Ureter (tissue), 1 donor: ENCODE measurements at regions not wholly inside any gene's neighbourhood (a gene's known extent, or its start where the extent isn't known, plus 50 kb on each side); places are given as distances from the start of the nearest gene placed in this dataset.
"Not testable (repeated sequence)": the region's sequence is repeated elsewhere in the genome, so short reads cannot be mapped to it uniquely, and the experiment has no call there.

Source experiments
- DNase-seq: peaks from one replicate; pipeline ENCODE4 v3.0.0-alpha.2; 2020; ENCODE audit warnings: low spot score
- donor health status: DM: yes; HTN: yes; CAD: no.

DNA sequence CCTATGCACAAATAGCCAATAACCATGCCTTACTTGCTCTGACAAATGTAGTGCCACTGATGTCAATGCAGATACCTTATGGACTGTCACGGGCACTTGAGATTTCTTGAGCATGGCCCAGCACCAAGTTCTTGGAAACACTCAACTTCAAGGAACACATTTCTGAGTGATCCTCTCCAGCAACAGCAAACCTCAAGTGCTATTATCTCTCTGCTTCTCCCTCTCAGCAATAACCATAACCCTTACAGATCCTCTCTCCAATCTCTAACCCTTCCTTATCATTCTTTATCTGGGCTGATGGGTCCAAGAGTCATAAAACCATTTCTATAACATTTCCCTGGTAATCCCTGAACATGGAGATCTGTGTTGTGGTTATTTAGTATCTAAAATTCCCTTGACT, 266.9 kb upstream of the STXBP5 start:
- DNase-seq, result no peak

DNA sequence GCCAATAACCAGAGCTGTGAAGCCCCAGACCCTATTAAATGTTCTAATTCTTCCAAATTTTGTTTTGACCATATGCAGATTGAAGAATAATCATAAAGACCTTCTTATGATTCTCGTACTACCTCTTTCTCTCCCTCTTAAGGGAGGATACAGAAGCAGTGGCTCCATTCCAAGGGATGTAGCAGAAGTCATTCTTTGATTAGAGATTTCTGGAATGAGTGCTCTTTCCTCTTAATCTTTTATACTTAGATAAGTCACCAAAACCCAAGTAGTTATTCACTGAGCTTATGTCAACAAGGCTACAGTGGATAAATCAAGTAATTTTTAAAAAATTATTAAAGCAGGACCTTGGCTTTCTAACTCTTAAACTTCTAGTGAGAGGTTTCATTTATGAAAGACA, 266.0 kb upstream of the STXBP5 start:
- no peak for DNase-seq

GRCh38 chr6:146939456-146939855, 264.8 kb upstream of the STXBP5 start:
- DNase-seq, result not testable (repeated sequence)

- no peak for DNase-seq
Measured at GRCh38 chr6:146943664-146944063, 260.6 kb upstream of the STXBP5 start.

DNA sequence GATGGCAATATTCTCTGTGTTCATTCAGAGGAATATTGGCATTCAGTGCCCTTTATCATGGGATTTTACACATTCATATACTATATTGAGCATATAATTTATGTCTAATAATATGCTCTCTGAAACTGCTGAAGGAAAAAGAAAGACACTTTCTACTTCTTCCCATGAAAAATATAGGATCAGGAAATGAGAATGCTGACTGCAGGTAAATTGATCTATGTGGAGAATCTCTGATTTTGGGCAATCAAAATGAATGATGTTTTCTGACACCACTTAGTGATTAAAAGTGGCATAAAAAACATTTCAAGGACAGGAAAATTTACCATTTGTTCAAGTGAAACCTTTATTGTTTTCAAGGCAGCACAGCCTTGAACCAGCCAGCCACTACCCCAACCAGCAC, 260.1 kb upstream of the STXBP5 start:
- no peak for DNase-seq

DNA sequence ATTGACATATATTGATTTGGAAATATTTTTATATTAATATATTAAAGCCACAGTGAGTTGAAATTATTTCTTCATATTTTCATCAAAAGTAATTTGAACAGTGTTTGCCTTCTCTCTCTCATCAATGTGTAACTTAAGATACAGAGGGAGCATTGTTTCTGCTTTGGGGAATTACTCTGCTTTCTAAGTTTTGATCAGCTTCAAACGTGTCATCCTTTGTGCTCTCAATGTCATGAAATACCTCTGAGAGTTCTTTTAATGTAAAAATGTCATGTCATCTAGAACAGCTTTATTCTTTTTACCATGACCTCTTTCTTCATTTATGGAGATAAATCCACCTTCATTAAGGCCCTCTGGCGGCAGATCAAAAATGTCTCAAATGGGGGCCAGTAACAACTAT, 259.4 kb upstream of the STXBP5 start:
- no peak for DNase-seq

DNA sequence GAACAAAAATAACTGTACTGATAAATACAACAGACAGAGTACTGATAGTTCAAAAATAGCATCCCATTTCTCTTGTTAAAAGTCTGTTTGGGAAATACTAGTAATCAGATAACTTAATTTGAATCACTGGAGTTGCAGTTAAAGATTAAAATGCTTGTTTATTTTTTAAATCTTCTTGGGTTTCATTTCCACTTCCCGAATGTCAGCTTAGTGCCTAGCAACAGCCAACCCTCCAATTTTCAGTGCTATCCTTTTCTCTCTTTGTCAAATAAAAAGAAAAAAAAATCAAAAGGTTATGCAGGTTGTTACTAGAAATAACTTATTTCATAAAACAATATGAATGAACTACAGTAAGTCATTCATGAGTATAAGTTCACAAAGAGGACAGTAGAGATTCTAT, 257.7 kb upstream of the STXBP5 start:
- DNase-seq, result no peak

- no peak for DNase-seq
Measured at GRCh38 chr6:146948790-146949342, 255.4 kb upstream of the STXBP5 start.

DNA sequence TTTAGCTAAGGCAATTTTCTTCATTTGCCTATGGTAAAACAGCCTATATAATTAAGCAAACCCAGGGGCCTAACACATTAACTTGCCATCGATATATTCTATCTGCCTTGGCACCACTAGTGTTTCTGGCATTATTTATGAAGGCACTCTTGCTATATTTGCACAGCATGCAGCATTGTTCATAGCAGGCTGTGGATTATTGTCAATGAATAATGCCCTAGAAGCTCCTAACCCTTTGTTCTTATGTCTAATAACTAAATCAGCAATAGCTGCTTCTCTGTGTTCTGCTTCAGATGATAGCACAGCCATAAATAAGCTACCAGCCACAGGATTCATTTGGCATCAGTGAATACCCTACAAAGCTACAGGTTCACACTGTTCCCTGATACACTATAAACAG, 254.8 kb upstream of the STXBP5 start:
- DNase-seq, result no peak

GRCh38 chr6:146950351-146950835, 253.8 kb upstream of the STXBP5 start:
- DNase-seq, result no peak

DNA sequence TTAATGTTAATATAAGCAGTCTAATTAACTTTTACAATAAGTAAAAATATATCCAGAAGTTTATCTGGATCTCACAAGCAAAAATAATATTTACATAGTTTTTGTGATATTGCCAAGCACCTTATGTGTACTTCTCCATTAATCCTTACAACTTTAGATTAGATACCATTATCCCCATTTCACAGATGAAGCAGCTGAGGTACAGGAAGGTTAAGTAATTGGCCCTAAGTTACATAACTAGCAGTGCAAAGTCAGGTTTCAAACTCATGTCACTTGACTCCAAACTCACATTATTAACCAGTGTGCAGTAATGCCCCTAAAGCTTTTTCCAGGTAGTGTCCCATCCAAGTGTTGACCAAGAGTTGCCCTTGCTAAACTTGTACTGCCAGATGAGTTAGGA, 248.6 kb upstream of the STXBP5 start:
- no peak for DNase-seq

- no peak for DNase-seq
Measured at GRCh38 chr6:146957181-146958093, 246.8 kb upstream of the STXBP5 start.

- no peak for DNase-seq
Measured at GRCh38 chr6:146961831-146962230, 242.4 kb upstream of the STXBP5 start.

- DNase-seq, result no peak
Measured at GRCh38 chr6:146962329-146962728, 241.9 kb upstream of the STXBP5 start.

DNA sequence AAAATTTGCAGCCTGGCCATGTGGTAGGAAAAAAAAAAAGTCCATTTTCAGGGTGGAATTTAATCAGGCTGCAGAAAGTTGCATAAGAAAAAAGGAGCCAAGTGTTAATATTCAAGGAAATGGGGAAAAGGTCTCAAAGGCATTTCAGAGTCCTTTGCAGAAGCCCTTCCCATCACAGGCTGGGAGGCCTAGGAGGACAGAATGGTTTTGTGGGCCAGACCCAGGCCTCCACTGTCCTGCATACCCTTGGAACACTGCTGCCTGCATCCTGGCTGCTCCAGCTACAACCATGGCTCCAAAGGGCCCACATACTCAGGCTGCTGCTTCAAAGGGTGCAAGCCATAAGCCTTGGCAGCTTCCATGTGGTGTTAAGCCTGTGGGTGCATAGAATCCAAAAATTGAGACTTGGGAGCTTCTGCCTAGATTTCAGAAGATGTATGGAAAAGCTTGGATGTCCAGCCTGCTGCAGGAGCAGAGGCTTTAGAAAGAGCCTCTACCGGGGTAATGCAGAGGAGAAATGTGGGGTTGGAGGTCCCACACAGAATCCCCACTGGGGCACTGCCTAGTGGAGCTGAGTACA, 239.0 kb upstream of the STXBP5 start:
- no peak for DNase-seq

- DNase-seq, result no peak
Measured at GRCh38 chr6:146968041-146968760, 236.0 kb upstream of the STXBP5 start.

GRCh38 chr6:146972546-146972945, 231.7 kb upstream of the STXBP5 start:
- DNase-seq, result no peak

- DNase-seq, result no peak
Measured at GRCh38 chr6:146974351-146974750, 229.9 kb upstream of the STXBP5 start.

DNA sequence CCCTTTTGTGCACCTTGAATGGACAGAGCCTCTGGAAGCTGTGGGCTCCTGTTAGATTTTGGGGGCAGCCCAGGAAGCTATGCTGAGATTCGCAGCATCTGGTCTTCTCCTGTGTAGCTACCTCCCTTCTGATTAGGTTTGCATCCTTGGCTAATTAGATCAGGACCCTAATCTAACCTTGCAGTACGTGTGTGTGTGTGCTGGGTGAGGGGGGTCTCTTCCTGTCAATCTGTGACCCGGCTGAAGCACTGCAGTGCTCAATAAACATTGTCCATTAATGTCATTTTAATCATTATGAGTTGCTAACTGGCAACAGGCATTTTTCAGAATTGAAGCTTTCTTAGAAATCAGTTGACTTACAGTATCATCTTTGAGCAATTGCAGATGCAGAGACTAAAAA, 229.1 kb upstream of the STXBP5 start:
- DNase-seq, result no peak

GRCh38 chr6:146980900-146981329, 223.3 kb upstream of the STXBP5 start:
- DNase-seq, result no peak

DNA sequence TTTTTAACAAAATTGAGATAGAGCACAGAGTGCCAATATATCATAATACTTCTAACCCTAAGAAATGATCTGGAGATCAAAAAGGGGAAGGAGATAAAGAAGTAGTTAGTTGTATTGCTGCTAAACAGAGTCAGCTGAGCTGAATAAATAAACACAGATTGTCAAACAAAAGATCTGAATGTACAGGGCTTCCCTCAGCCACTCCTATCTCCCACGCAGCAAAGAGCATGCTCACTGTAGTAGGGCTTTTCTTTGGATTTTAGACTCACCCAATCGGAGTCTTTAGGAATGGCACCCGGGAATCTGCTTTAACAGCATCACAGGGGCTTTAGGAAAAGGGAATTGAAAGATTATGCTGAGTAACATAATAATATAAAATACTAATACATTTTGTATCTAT, 222.2 kb upstream of the STXBP5 start:
- DNase-seq, result no peak

- DNase-seq, result no peak
Measured at GRCh38 chr6:146984251-146984924, 219.8 kb upstream of the STXBP5 start.
